ENCODE measurements at regions not wholly inside any gene's neighbourhood (a gene's known extent, or its start where the extent isn't known, plus 50 kb on each side); places are given as distances from the start of the nearest gene placed in this dataset.
A peak's percentile ranks its signal among the peaks of the same experiment; 100 is the strongest.
"Not testable (repeated sequence)": the region's sequence is repeated elsewhere in the genome, so short reads cannot be mapped to it uniquely, and the experiment has no call there.

DNA sequence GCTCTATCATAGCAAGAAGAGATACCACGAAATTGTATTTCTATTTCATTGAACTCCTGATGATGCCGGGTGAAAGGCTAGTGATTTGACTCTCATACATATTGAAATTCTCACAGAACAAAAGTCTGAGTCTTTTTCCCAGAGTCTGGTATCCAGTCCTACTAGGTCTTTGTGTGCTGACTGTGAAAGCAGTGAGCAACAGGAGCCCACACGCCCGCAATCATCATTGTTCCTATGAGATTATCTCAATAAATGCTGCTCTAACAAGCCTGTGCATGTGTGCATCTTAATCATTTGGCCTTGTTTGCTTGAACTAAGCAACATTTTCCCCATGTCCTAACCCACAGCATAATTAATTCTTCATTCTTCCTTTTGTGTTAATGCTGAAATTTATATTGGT, 1466.0 kb downstream of the CDH11 start:
- Histone ChIP-seq H3K27ac (ENCODE audit: low read length) (no peak overlapping the region), H3K36me3 (ENCODE audit: control insufficient read depth, insufficient read depth, low read length) (no peaks in the 10 kb centered on the region), H3K27me3 (ENCODE audit: control insufficient read depth, insufficient read depth, low read length) (no peaks in the 10 kb centered on the region), H3K4me1 (ENCODE audit: control insufficient read depth, insufficient read depth, low read length) (no peaks in the 10 kb centered on the region), H3K4me3 (ENCODE audit: low read length) (no peak overlapping the region), H3K9me3 (ENCODE audit: control insufficient read depth, insufficient read depth, low read length) (no peaks in the 10 kb centered on the region)
- WGBS (ENCODE audit: insufficient coverage, insufficient read length): no CpG with 5 or more reads among the region's 4 CpGs
- no peak for DNase-seq (ENCODE audit: low read depth, low spot score)

GRCh38 chr16:63653044-63653839, 1468.6 kb downstream of the CDH11 start:
- Histone ChIP-seq H3K27me3 (ENCODE audit: control insufficient read depth, insufficient read depth, low read length) (no peaks in the 10 kb centered on the region), H3K9me3 (ENCODE audit: control insufficient read depth, insufficient read depth, low read length) (no peaks in the 10 kb centered on the region), H3K36me3 (ENCODE audit: control insufficient read depth, insufficient read depth, low read length) (no peaks in the 10 kb centered on the region), H3K4me3 (ENCODE audit: low read length) (no peak overlapping the region), H3K27ac (ENCODE audit: low read length) (no peak overlapping the region), H3K4me1 (ENCODE audit: control insufficient read depth, insufficient read depth, low read length) (no peaks in the 10 kb centered on the region)
- no peak for DNase-seq (ENCODE audit: low read depth, low spot score)
- no CpG with 5 or more reads among the region's 6 CpGs for WGBS (ENCODE audit: insufficient coverage, insufficient read length)

DNA sequence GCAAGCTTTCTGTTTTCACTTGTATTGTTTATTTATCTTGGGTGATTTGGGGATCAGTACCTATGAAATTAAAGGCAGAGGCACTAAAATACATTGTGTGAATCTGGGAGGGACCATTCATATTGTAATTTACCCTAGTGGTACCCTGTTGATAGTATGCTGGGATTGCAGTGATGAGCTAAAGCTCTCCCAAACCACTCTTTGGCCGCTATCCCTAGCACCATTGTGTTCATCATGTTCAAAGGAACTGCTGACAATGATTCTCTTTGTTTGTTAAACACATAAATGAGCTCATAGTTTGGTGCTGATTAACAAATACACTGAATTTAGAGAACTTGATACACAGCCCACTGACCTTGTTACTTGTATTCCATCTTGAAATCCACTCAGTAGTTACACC, 1469.8 kb downstream of the CDH11 start:
- peak; percentile 5 for DNase-seq (ENCODE audit: low read depth, low spot score)
- H3K27me3 ChIP-seq (ENCODE audit: control insufficient read depth, insufficient read depth, low read length): no peaks in the 10 kb centered on the region
- no peak overlapping the region for H3K27ac ChIP-seq (ENCODE audit: low read length)
- H3K4me3 ChIP-seq (ENCODE audit: low read length): no peak overlapping the region
- WGBS (ENCODE audit: insufficient coverage, insufficient read length): no CpG with 5 or more reads among the region's 1 CpG
- no peaks in the 10 kb centered on the region for H3K9me3 ChIP-seq (ENCODE audit: control insufficient read depth, insufficient read depth, low read length)
- no peaks in the 10 kb centered on the region for H3K4me1 ChIP-seq (ENCODE audit: control insufficient read depth, insufficient read depth, low read length)
- no peaks in the 10 kb centered on the region for H3K36me3 ChIP-seq (ENCODE audit: control insufficient read depth, insufficient read depth, low read length)

- no CpG with 5 or more reads among the region's 4 CpGs for WGBS (ENCODE audit: insufficient coverage, insufficient read length)
- DNase-seq (ENCODE audit: low read depth, low spot score): no peak
- Histone ChIP-seq H3K27me3 (ENCODE audit: control insufficient read depth, insufficient read depth, low read length) (no peaks in the 10 kb centered on the region), H3K9me3 (ENCODE audit: control insufficient read depth, insufficient read depth, low read length) (no peaks in the 10 kb centered on the region), H3K36me3 (ENCODE audit: control insufficient read depth, insufficient read depth, low read length) (no peaks in the 10 kb centered on the region), H3K27ac (ENCODE audit: low read length) (no peak overlapping the region), H3K4me3 (ENCODE audit: low read length) (no peak overlapping the region), H3K4me1 (ENCODE audit: control insufficient read depth, insufficient read depth, low read length) (no peaks in the 10 kb centered on the region)
Observed at GRCh38 chr16:63650550-63650949, 1471.3 kb downstream of the CDH11 start.

DNA sequence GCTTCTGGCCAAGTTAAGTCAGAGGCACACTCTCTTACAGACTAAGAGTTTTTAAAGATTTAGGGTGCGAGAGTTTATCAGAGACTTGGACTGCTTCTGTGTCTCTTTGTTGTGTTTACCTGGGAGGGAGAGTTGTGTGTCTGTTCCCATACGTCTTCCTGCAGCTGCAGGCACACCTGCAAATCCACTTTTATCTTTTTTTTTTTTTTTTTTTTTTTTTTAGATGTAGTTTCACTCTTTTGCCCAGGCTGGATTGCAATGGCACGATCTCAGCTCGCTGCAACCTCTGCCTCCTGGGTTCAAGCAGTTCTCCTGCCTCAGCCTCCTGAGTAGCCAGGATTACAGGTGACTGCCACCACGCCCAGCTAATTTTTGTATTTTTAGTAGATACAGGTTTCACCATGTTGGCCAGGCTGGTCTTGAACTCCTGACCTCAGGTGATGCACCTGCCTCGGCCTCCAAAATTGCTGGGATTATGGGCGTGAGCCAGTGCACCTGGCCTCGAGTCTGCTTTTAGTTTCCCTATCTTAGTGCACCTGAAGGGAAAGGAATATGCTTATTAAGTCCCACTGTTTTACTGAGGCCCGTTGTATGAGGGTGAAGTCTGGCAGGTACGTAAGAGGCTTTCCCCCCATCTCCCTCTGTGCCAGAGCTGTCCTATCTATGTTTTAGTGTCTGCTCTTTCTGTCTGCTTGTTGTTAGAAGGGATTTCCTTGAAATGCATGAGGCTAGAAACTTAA, 1488.0 kb downstream of the CDH11 start:
- not testable (repeated sequence) for H3K27ac ChIP-seq (ENCODE audit: low read length); H3K4me1 ChIP-seq (ENCODE audit: control insufficient read depth, insufficient read depth, low read length); DNase-seq (ENCODE audit: low read depth, low spot score); H3K4me3 ChIP-seq (ENCODE audit: low read length); H3K36me3 ChIP-seq (ENCODE audit: control insufficient read depth, insufficient read depth, low read length); H3K9me3 ChIP-seq (ENCODE audit: control insufficient read depth, insufficient read depth, low read length); H3K27me3 ChIP-seq (ENCODE audit: control insufficient read depth, insufficient read depth, low read length)
- WGBS (ENCODE audit: insufficient coverage, insufficient read length): no CpG with 5 or more reads among the region's 10 CpGs

- Histone ChIP-seq H3K4me1 (ENCODE audit: control insufficient read depth, insufficient read depth, low read length) (no peaks in the 10 kb centered on the region), H3K27me3 (ENCODE audit: control insufficient read depth, insufficient read depth, low read length) (no peaks in the 10 kb centered on the region)
Observed at GRCh38 chr16:63629272-63629671, 1492.6 kb downstream of the CDH11 start.

GRCh38 chr16:63628812-63629211, 1493.1 kb downstream of the CDH11 start:
- Histone ChIP-seq H3K4me3 (ENCODE audit: low read length) (no peak overlapping the region), H3K9me3 (ENCODE audit: control insufficient read depth, insufficient read depth, low read length) (no peaks in the 10 kb centered on the region), H3K4me1 (ENCODE audit: control insufficient read depth, insufficient read depth, low read length) (no peaks in the 10 kb centered on the region), H3K36me3 (ENCODE audit: control insufficient read depth, insufficient read depth, low read length) (no peaks in the 10 kb centered on the region), H3K27me3 (ENCODE audit: control insufficient read depth, insufficient read depth, low read length) (no peaks in the 10 kb centered on the region), H3K27ac (ENCODE audit: low read length) (no peak overlapping the region)
- no peak for DNase-seq (ENCODE audit: low read depth, low spot score)

More at GRCh38 chr16:63629272-63629671, 1492.6 kb downstream of the CDH11 start:
- Histone ChIP-seq H3K36me3 (ENCODE audit: control insufficient read depth, insufficient read depth, low read length) (no peaks in the 10 kb centered on the region), H3K4me3 (ENCODE audit: low read length) (no peak overlapping the region), H3K27ac (ENCODE audit: low read length) (no peak overlapping the region), H3K9me3 (ENCODE audit: control insufficient read depth, insufficient read depth, low read length) (no peaks in the 10 kb centered on the region)
- DNase-seq (ENCODE audit: low read depth, low spot score): no peak

GRCh38 chr16:63625126-63625525, 1496.7 kb downstream of the CDH11 start:
- no peak for DNase-seq (ENCODE audit: low read depth, low spot score)

GRCh38 chr16:63623551-63624039, 1498.3 kb downstream of the CDH11 start:
- no peaks in the 10 kb centered on the region for H3K4me1 ChIP-seq (ENCODE audit: control insufficient read depth, insufficient read depth, low read length)

More at GRCh38 chr16:63625126-63625525, 1496.7 kb downstream of the CDH11 start:
- Histone ChIP-seq H3K4me3 (ENCODE audit: low read length) (no peak overlapping the region), H3K4me1 (ENCODE audit: control insufficient read depth, insufficient read depth, low read length) (no peaks in the 10 kb centered on the region), H3K27me3 (ENCODE audit: control insufficient read depth, insufficient read depth, low read length) (no peaks in the 10 kb centered on the region), H3K36me3 (ENCODE audit: control insufficient read depth, insufficient read depth, low read length) (no peaks in the 10 kb centered on the region), H3K27ac (ENCODE audit: low read length) (no peak overlapping the region), H3K9me3 (ENCODE audit: control insufficient read depth, insufficient read depth, low read length) (no peaks in the 10 kb centered on the region)
- WGBS (ENCODE audit: insufficient coverage, insufficient read length): no CpG with 5 or more reads among the region's 1 CpG

GRCh38 chr16:63618896-63619485, 1502.9 kb downstream of the CDH11 start:
- Histone ChIP-seq H3K27me3 (ENCODE audit: control insufficient read depth, insufficient read depth, low read length) (no peaks in the 10 kb centered on the region), H3K27ac (ENCODE audit: low read length) (no peak overlapping the region), H3K4me3 (ENCODE audit: low read length) (no peak overlapping the region), H3K4me1 (ENCODE audit: control insufficient read depth, insufficient read depth, low read length) (no peaks in the 10 kb centered on the region), H3K9me3 (ENCODE audit: control insufficient read depth, insufficient read depth, low read length) (no peaks in the 10 kb centered on the region), H3K36me3 (ENCODE audit: control insufficient read depth, insufficient read depth, low read length) (no peaks in the 10 kb centered on the region)
- no peak for DNase-seq (ENCODE audit: low read depth, low spot score)
- no CpG with 5 or more reads among the region's 3 CpGs for WGBS (ENCODE audit: insufficient coverage, insufficient read length)

More at GRCh38 chr16:63623551-63624039, 1498.3 kb downstream of the CDH11 start:
- Histone ChIP-seq H3K27me3 (ENCODE audit: control insufficient read depth, insufficient read depth, low read length) (no peaks in the 10 kb centered on the region), H3K9me3 (ENCODE audit: control insufficient read depth, insufficient read depth, low read length) (no peaks in the 10 kb centered on the region), H3K36me3 (ENCODE audit: control insufficient read depth, insufficient read depth, low read length) (no peaks in the 10 kb centered on the region), H3K27ac (ENCODE audit: low read length) (no peak overlapping the region), H3K4me3 (ENCODE audit: low read length) (no peak overlapping the region)
- WGBS (ENCODE audit: insufficient coverage, insufficient read length): no CpG with 5 or more reads among the region's 4 CpGs
- no peak for DNase-seq (ENCODE audit: low read depth, low spot score)
